ENCODE measurements at regions not wholly inside any gene's neighbourhood (a gene's known extent, or its start where the extent isn't known, plus 50 kb on each side); places are given as distances from the start of the nearest gene placed in this dataset.

- Histone ChIP-seq H2BK120ac (ENCODE audit: low read depth, low read length, poor library complexity, severe bottlenecking) (no peak overlapping the region), H3K18ac (ENCODE audit: insufficient read length, low read depth, low read length) (no peak overlapping the region), H2BK12ac (ENCODE audit: insufficient read length, low read depth, low read length) (no peak overlapping the region), H3K79me1 (ENCODE audit: insufficient read depth, low read depth, low read length, poor library complexity, severe bottlenecking) (no peaks in the 10 kb centered on the region), H2BK15ac (ENCODE audit: low read depth, low read length) (no peak overlapping the region), H3K56ac (ENCODE audit: insufficient read length, low read depth, low read length) (no peak overlapping the region), H2AFZ (ENCODE audit: low read length) (no peak overlapping the region), H3K23ac (ENCODE audit: insufficient read length, low read depth, low read length) (no peak overlapping the region), H3T11ph (ENCODE audit: low read length) (no peak overlapping the region), H3K9ac (ENCODE audit: extremely low read depth, insufficient read length, low read length) (no peak overlapping the region), H3K79me2 (ENCODE audit: insufficient read depth, low read length) (no peaks in the 10 kb centered on the region), H3K9me3 (ENCODE audit: control insufficient read depth, low read depth, low read length) (no peaks in the 10 kb centered on the region), H3K4me2 (ENCODE audit: insufficient read depth, insufficient read length, low read length) (no peak overlapping the region), H3K27me3 (ENCODE audit: insufficient read depth, low read length) (no peaks in the 10 kb centered on the region), H4K8ac (replicated peaks; ENCODE audit: insufficient read length, low read depth, low read length) (no peak overlapping the region), H2BK20ac (ENCODE audit: low read depth, low read length, poor library complexity, severe bottlenecking) (no peak overlapping the region), H4K20me1 (ENCODE audit: control insufficient read depth, insufficient read depth, insufficient read length) (no peaks in the 10 kb centered on the region), H4K5ac (ENCODE audit: insufficient read length, low read depth, low read length) (no peak overlapping the region), H3K4me1 (ENCODE audit: insufficient read depth, low read length) (peaks cover 14% of the 10 kb centered on the region; the same call in 1 of the 2 replicates), H3K27ac (ENCODE audit: insufficient read length, low read depth, low read length) (no peak overlapping the region), H3K23me2 (ENCODE audit: insufficient read length, low read depth, low read length, poor library complexity, severe bottlenecking) (no peaks in the 10 kb centered on the region), H3K4ac (ENCODE audit: low read depth, low read length) (no peak overlapping the region), H4K91ac (ENCODE audit: insufficient read length, low read depth, low read length) (no peak overlapping the region), H2AK5ac (ENCODE audit: insufficient read length, low read length) (no peak overlapping the region), H3K14ac (ENCODE audit: insufficient read depth, low read length) (no peak overlapping the region), H2BK5ac (ENCODE audit: insufficient read length, low read length) (no peak overlapping the region)
- WGBS (ENCODE audit: extremely low coverage, insufficient read length, low lambda C conversion rate), result no CpG with 5 or more reads among the region's 4 CpGs
- TF ChIP-seq CTCF (conservative IDR thresholded peaks at IDR 0.05), result no peak
- Mint-ChIP-seq H3K27me3 (ENCODE audit: low read depth) (no peaks in the 10 kb centered on the region), H3K4me3 (no peak overlapping the region), H3K9me3 (peaks cover 4% of the 10 kb centered on the region in 2 experiments; a peak in 3 of 5 replicates), H3K36me3 (ENCODE audit: insufficient read depth in 1 of 3, low read depth in 3 of 3) (peaks cover 0 to 8% (median 0%) of the 10 kb centered on the region in 3 experiments; a peak in 3 of 7 replicates), H3K4me1 (peaks cover 33 to 36% of the 10 kb centered on the region in 2 experiments), H3K27ac (no peak overlapping the region)
- DNase-seq, result no peak
These were observed 295.2 kb downstream of the BRINP1 start for GRCh38 chr9:119074017-119074416.

All from H9 (cell line).